Endodermal cell (in vitro differentiated cells): ENCODE measurements at regions not wholly inside any gene's neighbourhood (a gene's known extent, or its start where the extent isn't known, plus 50 kb on each side); places are given as distances from the start of the nearest gene placed in this dataset.

Experiments
- DNase-seq: peaks from one replicate; pipeline ENCODE4 v3.0.0-alpha.2; 2017
- H3K27ac ChIP-seq: 2 replicates; pipeline ENCODE4 v1.5.1; 2013; ENCODE audit warnings: mild to moderate bottlenecking, low read depth, low read length, moderate library complexity
- H3K27me3 ChIP-seq: 2 replicates; pipeline ENCODE4 v1.6.1; 2013; ENCODE audit warnings: mild to moderate bottlenecking, low read length, moderate library complexity; ENCODE audit not compliant: insufficient read depth, control insufficient read depth, poor library complexity, severe bottlenecking
- H3K36me3 ChIP-seq: 2 replicates; pipeline ENCODE4 v1.7.0; 2013; ENCODE audit warnings: mild to moderate bottlenecking, low read length, moderate library complexity; ENCODE audit not compliant: control insufficient read depth, insufficient read depth
- H3K4me1 ChIP-seq: one replicate; pipeline ENCODE4 v1.7.0; 2013; ENCODE audit warnings: low read length; ENCODE audit not compliant: control insufficient read depth, insufficient read depth
- H3K4me3 ChIP-seq: 2 replicates; pipeline ENCODE4 v1.5.1; 2013; ENCODE audit warnings: mild to moderate bottlenecking, low read length, moderate library complexity
- H3K9ac ChIP-seq: 2 replicates; pipeline ENCODE4 v1.6.1; 2013; ENCODE audit warnings: mild to moderate bottlenecking, low read length, moderate library complexity; ENCODE audit not compliant: poor library complexity, severe bottlenecking; ENCODE audit errors: extremely low read depth
- H3K9me3 ChIP-seq: 2 replicates; pipeline ENCODE4 v1.6.1; 2013; ENCODE audit warnings: mild to moderate bottlenecking, low read length, moderate library complexity; ENCODE audit not compliant: control insufficient read depth
- H3K27ac Mint-ChIP-seq: 2 replicates; pipeline ENCODE4 v1.8.0; 2020; ENCODE audit warnings: mixed read lengths
- H3K27me3 Mint-ChIP-seq: 2 replicates; pipeline ENCODE4 v1.8.0; 2021; ENCODE audit warnings: mild to moderate bottlenecking, mixed read lengths; ENCODE audit not compliant: insufficient read depth
- H3K36me3 Mint-ChIP-seq: 2 replicates; pipeline ENCODE4 v1.8.0; 2020; ENCODE audit warnings: low read depth, mixed read lengths
- H3K4me1 Mint-ChIP-seq: 2 replicates; pipeline ENCODE4 v1.8.0; 2020; ENCODE audit warnings: mixed read lengths
- H3K4me3 Mint-ChIP-seq: 2 replicates; pipeline ENCODE4 v1.8.0; 2020; ENCODE audit warnings: mild to moderate bottlenecking, moderate library complexity, mixed read lengths
- H3K9me3 Mint-ChIP-seq: 2 replicates; pipeline ENCODE4 v1.8.0; 2020; ENCODE audit warnings: mild to moderate bottlenecking, mixed read lengths
- WGBS, 2 experiments: methylation state at CpG; one replicate each; pipeline versions ENCODE4 v1.1.5 to v1.1.7; 2013; ENCODE audit warnings: missing lambda C conversion rate in 2 of 2, mixed read lengths in 1 of 2; ENCODE audit not compliant: insufficient coverage in 1 of 2, insufficient read length in 1 of 2; 5-methylcytosine and 5-hydroxymethylcytosine counted together
- TF ChIP-seq, protein P1 (sequence below): fragments of 200-600 bp; sonication (generic); conservative IDR thresholded peaks from 2 replicates; pipeline ENCODE4 v1.5.0; 2021; ENCODE audit warnings: antibody characterized with exemption, mild to moderate bottlenecking

DNA sequence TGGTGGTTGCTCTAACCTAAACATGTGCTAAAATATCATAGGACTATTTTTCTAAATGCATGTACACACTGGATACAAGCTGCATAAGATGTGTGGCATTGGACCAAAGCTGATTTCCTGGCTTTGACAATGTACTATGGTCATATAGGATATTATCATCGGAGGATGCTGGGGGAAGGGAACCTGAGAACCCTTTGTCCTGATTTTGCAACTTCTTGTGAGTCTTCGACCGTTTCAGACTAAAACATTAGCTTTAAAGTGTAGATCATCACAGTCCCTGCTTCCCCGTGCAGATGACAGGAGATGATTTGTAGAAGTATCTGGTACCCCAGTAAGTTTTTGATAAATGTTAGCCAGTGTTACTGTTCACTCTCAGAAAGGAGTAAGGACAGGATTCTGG lies 554.7 kb downstream of the MIAT start:
- Mint-ChIP-seq H3K9me3 (no peaks in the 10 kb centered on the region), H3K4me3 (no peak overlapping the region), H3K36me3 (no peaks in the 10 kb centered on the region), H3K27ac (no peak overlapping the region), H3K4me1 (peaks cover 5% of the 10 kb centered on the region), H3K27me3 (peaks cover 56% of the 10 kb centered on the region)
- Histone ChIP-seq H3K36me3 (no peaks in the 10 kb centered on the region), H3K27me3 (no peaks in the 10 kb centered on the region), H3K9ac (no peak overlapping the region), H3K4me3 (no peak overlapping the region), H3K9me3 (no peaks in the 10 kb centered on the region), H3K4me1 (no peaks in the 10 kb centered on the region), H3K27ac (no peak overlapping the region)
- 87 to 88% methylated on average over 4 of the region's 4 CpGs for WGBS, 2 experiments
- TF ChIP-seq, protein P1, sequence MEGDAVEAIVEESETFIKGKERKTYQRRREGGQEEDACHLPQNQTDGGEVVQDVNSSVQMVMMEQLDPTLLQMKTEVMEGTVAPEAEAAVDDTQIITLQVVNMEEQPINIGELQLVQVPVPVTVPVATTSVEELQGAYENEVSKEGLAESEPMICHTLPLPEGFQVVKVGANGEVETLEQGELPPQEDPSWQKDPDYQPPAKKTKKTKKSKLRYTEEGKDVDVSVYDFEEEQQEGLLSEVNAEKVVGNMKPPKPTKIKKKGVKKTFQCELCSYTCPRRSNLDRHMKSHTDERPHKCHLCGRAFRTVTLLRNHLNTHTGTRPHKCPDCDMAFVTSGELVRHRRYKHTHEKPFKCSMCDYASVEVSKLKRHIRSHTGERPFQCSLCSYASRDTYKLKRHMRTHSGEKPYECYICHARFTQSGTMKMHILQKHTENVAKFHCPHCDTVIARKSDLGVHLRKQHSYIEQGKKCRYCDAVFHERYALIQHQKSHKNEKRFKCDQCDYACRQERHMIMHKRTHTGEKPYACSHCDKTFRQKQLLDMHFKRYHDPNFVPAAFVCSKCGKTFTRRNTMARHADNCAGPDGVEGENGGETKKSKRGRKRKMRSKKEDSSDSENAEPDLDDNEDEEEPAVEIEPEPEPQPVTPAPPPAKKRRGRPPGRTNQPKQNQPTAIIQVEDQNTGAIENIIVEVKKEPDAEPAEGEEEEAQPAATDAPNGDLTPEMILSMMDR: no peak
- DNase-seq: no peak

DNA sequence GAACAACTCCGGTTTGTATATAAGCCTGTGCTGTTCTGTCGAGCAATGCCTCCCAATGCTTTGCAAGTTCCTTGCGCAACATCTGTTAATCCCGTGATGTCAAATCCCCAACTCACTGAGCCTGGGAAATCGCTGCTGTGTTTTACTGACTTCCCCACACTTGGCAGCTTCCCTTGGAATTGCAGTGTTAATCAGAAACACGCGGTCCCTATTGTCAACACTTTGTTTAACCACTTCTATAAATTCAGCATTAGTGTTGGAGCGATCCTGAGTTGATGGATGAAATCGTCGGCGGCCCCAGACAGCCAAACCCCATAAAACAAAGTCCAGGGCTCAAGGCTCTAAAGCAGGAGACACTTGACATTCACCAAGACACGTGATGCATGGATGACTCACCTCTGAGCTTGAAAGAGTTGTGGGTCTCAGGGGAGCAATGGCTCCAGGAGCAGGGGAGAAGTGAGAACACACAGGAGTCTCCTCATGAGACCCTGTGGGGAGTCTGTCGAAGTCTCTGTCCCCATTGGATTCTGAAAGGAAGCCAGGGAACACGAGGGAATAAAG lies 555.3 kb downstream of the MIAT start:
- Histone ChIP-seq H3K36me3 (no peaks in the 10 kb centered on the region), H3K9me3 (no peaks in the 10 kb centered on the region), H3K4me1 (no peaks in the 10 kb centered on the region), H3K4me3 (no peak overlapping the region), H3K27me3 (no peaks in the 10 kb centered on the region), H3K9ac (no peak overlapping the region), H3K27ac (no peak overlapping the region)
- Mint-ChIP-seq H3K36me3 (no peaks in the 10 kb centered on the region), H3K9me3 (no peaks in the 10 kb centered on the region), H3K4me1 (peaks cover 5% of the 10 kb centered on the region), H3K4me3 (no peak overlapping the region), H3K27ac (no peak overlapping the region), H3K27me3 (peaks cover 50% of the 10 kb centered on the region)
- DNase-seq: no peak
- TF ChIP-seq, protein P1: no peak
- WGBS, 2 experiments: 69 to 81% methylated on average over 9 to 14 of the region's 14 CpGs

DNA sequence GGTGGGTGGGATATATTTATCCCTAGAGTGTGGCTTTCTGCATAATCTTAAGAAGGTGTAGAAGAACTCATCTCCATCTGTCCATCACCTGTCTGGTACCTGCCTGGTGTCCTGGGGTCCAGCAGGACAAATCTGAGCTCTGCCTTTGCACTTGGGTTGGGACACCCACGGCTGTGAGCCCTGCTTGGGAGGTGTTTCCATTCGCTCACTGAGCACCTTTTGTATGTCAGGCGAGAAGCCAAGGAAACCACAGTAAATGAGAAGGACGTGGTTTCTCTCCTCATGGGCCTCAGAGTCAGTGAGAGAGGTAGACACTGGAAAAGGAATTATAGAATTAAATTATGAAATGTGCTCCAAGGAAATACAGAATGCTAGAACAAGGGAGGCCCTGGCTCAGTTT lies 555.9 kb downstream of the MIAT start:
- TF ChIP-seq, protein P1: no peak
- no peak overlapping the region for H3K4me3 ChIP-seq
- H3K4me3 Mint-ChIP-seq: no peak overlapping the region

More for the DNA sequence above, 555.9 kb downstream of the MIAT start:
- Histone ChIP-seq H3K9ac (no peak overlapping the region), H3K9me3 (no peaks in the 10 kb centered on the region), H3K27me3 (no peaks in the 10 kb centered on the region), H3K4me1 (no peaks in the 10 kb centered on the region), H3K27ac (no peak overlapping the region), H3K36me3 (no peaks in the 10 kb centered on the region)
- WGBS, 2 experiments: 90 to 98% methylated on average over 4 of the region's 4 CpGs
- Mint-ChIP-seq H3K27ac (no peak overlapping the region), H3K4me1 (peaks cover 5% of the 10 kb centered on the region), H3K27me3 (peaks cover 47% of the 10 kb centered on the region), H3K36me3 (no peaks in the 10 kb centered on the region), H3K9me3 (no peaks in the 10 kb centered on the region)
- DNase-seq: no peak
